Smooth muscle cell (in vitro differentiated cells): ENCODE measurements at regions not wholly inside any gene's neighbourhood (a gene's known extent, or its start where the extent isn't known, plus 50 kb on each side); places are given as distances from the start of the nearest gene placed in this dataset.

Experiments
- DNase-seq: peaks from one replicate; lab custom pipeline; 2025; ENCODE audit not compliant: unreplicated experiment; lab: John Stamatoyannopoulos, UW
- H2AFZ ChIP-seq: fragments of 200-600 bp; sonication (generic); 2 replicates; pipeline ENCODE4 v1.6.0; 2016; ENCODE audit warnings: antibody characterized with exemption, low read depth, mild to moderate bottlenecking
- H3F3A ChIP-seq: fragments of 200-600 bp; sonication (generic); 2 replicates; pipeline ENCODE4 v1.6.0; 2017; ENCODE audit warnings: antibody characterized with exemption, low read depth
- H3K27ac ChIP-seq: fragments of 200-600 bp; sonication (generic); 2 replicates; pipeline ENCODE4 v1.5.1; 2016; ENCODE audit warnings: low read depth, mild to moderate bottlenecking
- H3K27me3 ChIP-seq: fragments of 200-600 bp; sonication (generic); 2 replicates; pipeline ENCODE4 v1.6.1; 2016; ENCODE audit warnings: low read depth, mild to moderate bottlenecking
- H3K36me3 ChIP-seq: fragments of 200-600 bp; sonication (generic); 2 replicates; pipeline ENCODE4 v1.5.1; 2016; ENCODE audit warnings: low read depth
- H3K4me1 ChIP-seq: fragments of 200-600 bp; sonication (generic); 2 replicates; pipeline ENCODE4 v1.5.1; 2016; ENCODE audit warnings: low read depth
- H3K4me2 ChIP-seq: fragments of 200-600 bp; sonication (generic); 2 replicates; pipeline ENCODE4 v1.6.0; 2016; ENCODE audit warnings: mild to moderate bottlenecking
- H3K4me3 ChIP-seq: fragments of 200-600 bp; sonication (generic); 2 replicates; pipeline ENCODE4 v1.5.1; 2016; ENCODE audit warnings: mild to moderate bottlenecking
- H3K79me2 ChIP-seq: fragments of 200-600 bp; sonication (generic); 2 replicates; pipeline ENCODE4 v1.6.0; 2016; ENCODE audit warnings: low read depth, mild to moderate bottlenecking
- H3K9ac ChIP-seq: fragments of 200-600 bp; sonication (generic); 2 replicates; pipeline ENCODE4 v1.6.0; 2016; ENCODE audit warnings: low read depth
- H3K9me3 ChIP-seq: fragments of 200-600 bp; sonication (generic); replicated peaks from 2 replicates; pipeline ENCODE4 v1.5.1; 2016; ENCODE audit warnings: low read depth
- H4K20me1 ChIP-seq: fragments of 200-600 bp; sonication (generic); 2 replicates; pipeline ENCODE4 v1.6.0; 2016; ENCODE audit warnings: low read depth
- WGBS: methylation state at CpG from one replicate; pipeline ENCODE4 v1.1.7; 2016; ENCODE audit warnings: low lambda C conversion rate; 5-methylcytosine and 5-hydroxymethylcytosine counted together
- TF ChIP-seq, protein P1 (sequence below): fragments of 200-600 bp; sonication (generic); IDR thresholded peaks from 2 replicates; pipeline ENCODE4 v1.5.1; 2017; ENCODE audit warnings: borderline replicate concordance, mild to moderate bottlenecking, antibody characterized with exemption; ENCODE audit not compliant: insufficient read depth, poor library complexity, severe bottlenecking

DNA sequence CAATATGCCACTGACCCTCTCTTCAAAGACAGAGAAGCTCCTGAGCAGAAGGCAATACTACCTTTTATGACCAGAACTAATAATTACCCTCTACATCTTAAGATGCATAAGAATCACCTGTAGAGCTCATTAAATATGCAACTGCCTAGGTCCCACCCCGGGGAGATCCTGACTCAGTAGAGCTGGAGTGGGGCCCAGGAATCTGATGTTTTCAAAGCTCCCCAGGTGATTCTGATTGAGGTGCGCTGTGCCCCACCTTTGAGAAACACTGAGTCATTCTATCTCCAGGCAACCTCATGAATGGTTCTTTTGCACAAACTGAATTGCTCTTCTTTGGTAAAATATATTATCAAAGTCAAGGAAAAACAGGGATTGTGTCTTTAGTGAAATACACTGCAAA is 149.3 kb upstream of the BMP4 start:
- H3K4me1 ChIP-seq = peaks cover 6% of the 10 kb centered on the region
- no peak for DNase-seq
- no peaks in the 10 kb centered on the region for H3K79me2 ChIP-seq
- H3K4me2 ChIP-seq = no peak overlapping the region
- no peaks in the 10 kb centered on the region for H3K9me3 ChIP-seq
- H3K27ac ChIP-seq = no peak overlapping the region
- WGBS = 81% methylated on average over 2 of the region's 2 CpGs
- H2AFZ ChIP-seq = no peak overlapping the region
- H4K20me1 ChIP-seq = no peaks in the 10 kb centered on the region
- H3K4me3 ChIP-seq = no peak overlapping the region
- H3K9ac ChIP-seq = no peak overlapping the region
- no peaks in the 10 kb centered on the region for H3K27me3 ChIP-seq
- TF ChIP-seq, protein P1, sequence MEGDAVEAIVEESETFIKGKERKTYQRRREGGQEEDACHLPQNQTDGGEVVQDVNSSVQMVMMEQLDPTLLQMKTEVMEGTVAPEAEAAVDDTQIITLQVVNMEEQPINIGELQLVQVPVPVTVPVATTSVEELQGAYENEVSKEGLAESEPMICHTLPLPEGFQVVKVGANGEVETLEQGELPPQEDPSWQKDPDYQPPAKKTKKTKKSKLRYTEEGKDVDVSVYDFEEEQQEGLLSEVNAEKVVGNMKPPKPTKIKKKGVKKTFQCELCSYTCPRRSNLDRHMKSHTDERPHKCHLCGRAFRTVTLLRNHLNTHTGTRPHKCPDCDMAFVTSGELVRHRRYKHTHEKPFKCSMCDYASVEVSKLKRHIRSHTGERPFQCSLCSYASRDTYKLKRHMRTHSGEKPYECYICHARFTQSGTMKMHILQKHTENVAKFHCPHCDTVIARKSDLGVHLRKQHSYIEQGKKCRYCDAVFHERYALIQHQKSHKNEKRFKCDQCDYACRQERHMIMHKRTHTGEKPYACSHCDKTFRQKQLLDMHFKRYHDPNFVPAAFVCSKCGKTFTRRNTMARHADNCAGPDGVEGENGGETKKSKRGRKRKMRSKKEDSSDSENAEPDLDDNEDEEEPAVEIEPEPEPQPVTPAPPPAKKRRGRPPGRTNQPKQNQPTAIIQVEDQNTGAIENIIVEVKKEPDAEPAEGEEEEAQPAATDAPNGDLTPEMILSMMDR = no peak
- peaks cover 7% of the 10 kb centered on the region for H3F3A ChIP-seq
- H3K36me3 ChIP-seq = no peaks in the 10 kb centered on the region

DNA sequence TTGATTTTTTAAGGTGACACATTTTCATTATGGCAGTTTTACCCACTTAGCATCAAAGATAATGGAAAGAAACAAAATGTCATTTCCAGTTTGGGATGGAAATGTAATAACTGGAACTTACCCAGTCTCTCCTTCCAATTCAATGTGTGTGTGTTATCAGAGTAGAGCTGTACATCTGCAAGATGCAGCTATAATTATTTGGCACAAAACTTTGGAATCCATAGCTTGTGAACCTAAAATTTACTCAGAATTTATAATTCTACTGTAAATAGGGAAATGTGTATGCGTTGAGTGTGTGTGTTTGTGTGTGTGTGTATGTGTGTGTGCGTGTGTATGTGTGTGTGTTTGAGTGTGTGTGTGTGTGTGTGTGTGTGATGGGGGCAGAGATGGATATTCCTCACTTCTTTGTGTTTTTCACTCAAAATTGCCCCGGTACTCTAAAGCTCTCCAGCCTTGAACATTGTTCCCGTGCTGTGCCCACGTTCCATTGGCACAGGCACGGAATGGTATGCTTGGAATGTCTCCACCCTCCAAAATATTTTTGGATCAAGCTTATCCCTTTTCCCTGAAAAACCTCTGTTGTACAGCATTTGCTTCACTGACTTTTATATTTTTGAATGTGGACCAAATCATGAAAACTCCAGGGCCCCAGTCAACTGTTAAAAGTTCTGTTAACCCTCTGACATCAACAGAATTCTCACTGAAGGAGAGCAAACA is 150.2 kb upstream of the BMP4 start:
- Histone ChIP-seq H3F3A (peaks cover 7% of the 10 kb centered on the region), H3K4me1 (peaks cover 6% of the 10 kb centered on the region), H3K4me3 (no peak overlapping the region), H4K20me1 (no peaks in the 10 kb centered on the region), H3K9me3 (no peaks in the 10 kb centered on the region), H2AFZ (no peak overlapping the region), H3K4me2 (peak overlapping the region; percentile 46), H3K36me3 (no peaks in the 10 kb centered on the region), H3K27ac (peak overlapping the region; percentile 20), H3K79me2 (no peaks in the 10 kb centered on the region), H3K9ac (no peak overlapping the region), H3K27me3 (no peaks in the 10 kb centered on the region)
- DNase-seq = no peak
- 59% methylated on average over 6 of the region's 6 CpGs for WGBS
- TF ChIP-seq, protein P1 = no peak

DNA sequence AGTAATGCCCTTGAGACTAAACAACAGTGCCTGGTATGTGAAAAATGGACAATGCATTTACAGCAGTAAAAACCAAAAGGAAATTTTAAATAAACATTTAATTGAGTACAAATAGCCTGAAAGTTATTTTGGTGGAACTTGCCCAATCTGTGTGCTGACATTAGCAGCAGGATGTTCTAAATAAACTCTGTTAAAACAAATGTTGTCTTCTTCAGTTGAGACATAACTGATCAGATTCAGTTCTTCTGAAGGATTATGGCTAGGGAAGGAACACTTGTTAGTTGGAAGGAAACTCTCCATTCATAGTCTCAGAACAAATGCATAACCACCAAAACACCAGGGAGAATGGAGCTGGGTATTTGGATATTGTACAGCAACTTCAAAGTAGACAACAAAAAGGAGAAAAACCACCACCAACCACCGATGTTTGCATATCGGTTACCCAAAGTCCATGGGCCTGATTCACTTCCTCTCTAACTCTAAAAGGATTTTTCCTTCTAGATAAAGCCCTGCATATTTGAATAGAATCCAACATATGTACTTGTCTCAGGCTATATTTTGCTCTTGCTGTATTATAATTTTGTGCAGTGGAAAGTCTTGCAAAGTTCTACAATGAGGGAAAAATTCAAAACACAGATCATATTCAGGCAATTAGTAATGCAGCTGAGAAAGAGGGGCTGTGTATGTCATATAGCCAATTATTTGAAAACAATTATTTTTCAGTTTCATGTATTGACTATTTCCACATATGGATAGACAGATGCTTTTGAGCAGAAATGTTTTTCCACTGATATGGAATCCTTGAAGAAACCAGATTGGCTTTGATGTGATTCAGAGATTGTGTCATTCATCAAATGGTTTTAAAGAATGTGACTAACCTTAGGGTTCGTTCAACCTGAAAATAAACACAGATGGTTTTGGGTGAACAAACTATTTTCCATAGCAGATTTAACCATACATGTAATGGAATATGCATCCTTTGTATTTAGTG is 152.2 kb upstream of the BMP4 start:
- TF ChIP-seq, protein P1 = no peak
- Histone ChIP-seq H3K9ac (no peak overlapping the region), H3K4me1 (peaks cover 6% of the 10 kb centered on the region), H2AFZ (no peak overlapping the region), H3K9me3 (no peaks in the 10 kb centered on the region), H3K27me3 (no peaks in the 10 kb centered on the region), H3K27ac (peak overlapping the region; percentile 72), H4K20me1 (no peaks in the 10 kb centered on the region), H3K4me3 (no peak overlapping the region), H3K4me2 (peak overlapping the region; percentile 46), H3K79me2 (no peaks in the 10 kb centered on the region), H3K36me3 (no peaks in the 10 kb centered on the region), H3F3A (peaks cover 7% of the 10 kb centered on the region)
- DNase-seq = no peak
- 17% methylated on average over 3 of the region's 3 CpGs for WGBS
